ENCODE measurements at regions not wholly inside any gene's neighbourhood (a gene's known extent, or its start where the extent isn't known, plus 50 kb on each side); places are given as distances from the start of the nearest gene placed in this dataset.

DNA sequence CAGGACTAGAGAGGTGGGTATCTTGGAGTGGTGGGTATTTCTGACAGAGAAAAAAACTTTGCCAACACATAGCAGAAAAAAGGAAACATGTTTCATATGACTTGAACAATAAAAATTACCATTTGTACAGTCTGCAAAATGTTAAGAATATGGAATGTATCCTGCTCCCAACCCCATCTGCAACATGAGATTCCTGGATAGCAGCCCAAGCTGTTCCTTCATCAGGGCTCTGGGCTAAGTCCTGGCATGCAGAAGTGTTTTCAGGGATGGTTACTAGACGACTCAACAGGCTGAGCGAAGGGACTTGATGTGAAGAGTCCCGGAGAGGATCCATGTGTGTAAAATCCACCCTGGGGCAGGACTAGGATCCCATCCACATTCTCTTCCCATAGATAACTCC, 121.0 kb upstream of the IRX3 start:
- Histone ChIP-seq H3K9me3 (no peaks in the 10 kb centered on the region), H3K27me3 (replicated peaks; ENCODE audit: insufficient read depth) (no peaks in the 10 kb centered on the region), H3K36me3 (no peaks in the 10 kb centered on the region), H3K4me1 (ENCODE audit: control insufficient read depth in 1 of 2, low read depth in 2 of 2) (no peaks in the 10 kb centered on the region), H3K4me3 (no peak overlapping the region), H3K27ac (no peak overlapping the region)
- TF ChIP-seq, protein P1, sequence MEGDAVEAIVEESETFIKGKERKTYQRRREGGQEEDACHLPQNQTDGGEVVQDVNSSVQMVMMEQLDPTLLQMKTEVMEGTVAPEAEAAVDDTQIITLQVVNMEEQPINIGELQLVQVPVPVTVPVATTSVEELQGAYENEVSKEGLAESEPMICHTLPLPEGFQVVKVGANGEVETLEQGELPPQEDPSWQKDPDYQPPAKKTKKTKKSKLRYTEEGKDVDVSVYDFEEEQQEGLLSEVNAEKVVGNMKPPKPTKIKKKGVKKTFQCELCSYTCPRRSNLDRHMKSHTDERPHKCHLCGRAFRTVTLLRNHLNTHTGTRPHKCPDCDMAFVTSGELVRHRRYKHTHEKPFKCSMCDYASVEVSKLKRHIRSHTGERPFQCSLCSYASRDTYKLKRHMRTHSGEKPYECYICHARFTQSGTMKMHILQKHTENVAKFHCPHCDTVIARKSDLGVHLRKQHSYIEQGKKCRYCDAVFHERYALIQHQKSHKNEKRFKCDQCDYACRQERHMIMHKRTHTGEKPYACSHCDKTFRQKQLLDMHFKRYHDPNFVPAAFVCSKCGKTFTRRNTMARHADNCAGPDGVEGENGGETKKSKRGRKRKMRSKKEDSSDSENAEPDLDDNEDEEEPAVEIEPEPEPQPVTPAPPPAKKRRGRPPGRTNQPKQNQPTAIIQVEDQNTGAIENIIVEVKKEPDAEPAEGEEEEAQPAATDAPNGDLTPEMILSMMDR (IDR thresholded peaks at IDR 0.05) = no peak
- ATAC-seq (ENCODE audit: insufficient number of reproducible peaks, low FRiP score, low read depth) (no peak), DNase-seq (ENCODE audit: low spot score) (no peak)

DNA sequence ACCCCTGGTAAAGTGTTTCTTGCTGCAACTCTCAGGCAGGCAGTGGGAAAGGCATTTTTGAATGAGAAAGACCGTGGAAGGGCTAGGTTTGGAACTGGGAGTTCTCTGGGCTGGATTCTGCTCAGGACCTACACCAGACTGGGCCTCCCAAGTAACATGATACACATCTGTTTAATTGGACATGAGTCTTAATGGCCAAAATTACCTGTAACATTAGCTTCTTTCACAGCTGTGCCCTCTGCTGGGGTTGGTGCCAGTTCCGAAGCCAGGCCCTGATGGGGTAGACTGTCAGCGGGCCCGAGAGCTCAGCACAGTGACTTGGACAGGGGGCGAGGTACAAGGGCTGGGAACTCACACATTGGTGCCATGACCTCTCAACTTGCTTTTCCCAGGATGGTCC, 118.9 kb upstream of the IRX3 start:
- no peaks in the 10 kb centered on the region for H3K9me3 ChIP-seq
- H3K27me3 ChIP-seq (replicated peaks; ENCODE audit: insufficient read depth) = no peaks in the 10 kb centered on the region
- H3K27ac ChIP-seq = no peak overlapping the region
- no peaks in the 10 kb centered on the region for H3K4me1 ChIP-seq (ENCODE audit: control insufficient read depth in 1 of 2, low read depth in 2 of 2)
- H3K4me3 ChIP-seq = no peak overlapping the region
- no peak for ATAC-seq (ENCODE audit: insufficient number of reproducible peaks, low FRiP score, low read depth)
- DNase-seq (ENCODE audit: low spot score) = no peak
- no peaks in the 10 kb centered on the region for H3K36me3 ChIP-seq
- TF ChIP-seq, protein P1 (IDR thresholded peaks at IDR 0.05) = no peak

DNA sequence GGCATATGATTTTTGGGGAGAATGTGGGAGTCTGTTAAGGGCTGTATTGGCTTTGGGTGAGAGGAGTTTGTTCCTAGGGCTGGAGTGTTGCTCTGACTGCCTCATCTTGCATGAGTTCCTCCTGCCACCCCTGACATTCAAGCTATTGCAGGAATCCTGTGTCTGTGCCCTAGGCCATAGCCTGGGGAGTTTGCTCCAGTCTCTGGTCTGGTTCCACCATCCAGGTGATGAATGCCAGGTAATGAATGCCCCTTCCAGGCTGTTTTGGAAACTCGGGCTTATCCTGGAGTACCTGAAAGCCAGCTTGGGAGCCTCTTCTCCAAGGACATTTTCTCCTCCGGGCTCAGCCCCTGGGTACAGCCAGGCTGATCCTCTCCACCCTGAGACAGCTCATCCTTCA, 117.0 kb upstream of the IRX3 start:
- no peak for DNase-seq (ENCODE audit: low spot score)
- Histone ChIP-seq H3K36me3 (no peaks in the 10 kb centered on the region), H3K4me3 (no peak overlapping the region), H3K27ac (no peak overlapping the region), H3K9me3 (no peaks in the 10 kb centered on the region), H3K27me3 (replicated peaks; ENCODE audit: insufficient read depth) (no peaks in the 10 kb centered on the region), H3K4me1 (ENCODE audit: control insufficient read depth in 1 of 2, low read depth in 2 of 2) (no peaks in the 10 kb centered on the region)
- ATAC-seq (ENCODE audit: insufficient number of reproducible peaks, low FRiP score, low read depth) = no peak
- TF ChIP-seq, protein P1 (IDR thresholded peaks at IDR 0.05) = no peak

DNA sequence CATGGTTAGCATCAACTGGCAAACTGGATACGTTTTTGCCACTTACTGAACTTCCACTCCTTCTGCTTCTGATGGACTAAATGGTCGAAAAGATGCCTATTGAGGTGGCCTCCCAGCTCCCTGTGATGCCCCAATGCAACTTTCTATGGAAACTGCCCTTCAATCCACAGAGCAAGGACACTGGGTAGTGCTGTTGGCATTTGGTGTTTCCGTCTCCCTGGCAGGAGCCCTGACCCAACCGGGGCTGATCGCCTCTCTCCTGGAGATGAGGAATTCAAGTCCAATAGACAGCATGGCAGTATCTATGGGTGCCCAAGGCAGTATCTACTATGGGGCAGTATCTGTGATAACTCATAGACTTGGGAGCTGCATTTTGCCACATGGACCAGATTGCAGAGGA, 116.3 kb upstream of the IRX3 start:
- no peaks in the 10 kb centered on the region for H3K9me3 ChIP-seq
- DNase-seq (ENCODE audit: low spot score) (no peak), ATAC-seq (ENCODE audit: insufficient number of reproducible peaks, low FRiP score, low read depth) (no peak)
- H3K4me3 ChIP-seq = no peak overlapping the region
- H3K36me3 ChIP-seq = no peaks in the 10 kb centered on the region
- no peaks in the 10 kb centered on the region for H3K27me3 ChIP-seq (replicated peaks; ENCODE audit: insufficient read depth)
- TF ChIP-seq, protein P1 (IDR thresholded peaks at IDR 0.05) = no peak
- H3K27ac ChIP-seq = no peak overlapping the region
- no peaks in the 10 kb centered on the region for H3K4me1 ChIP-seq (ENCODE audit: control insufficient read depth in 1 of 2, low read depth in 2 of 2)

DNA sequence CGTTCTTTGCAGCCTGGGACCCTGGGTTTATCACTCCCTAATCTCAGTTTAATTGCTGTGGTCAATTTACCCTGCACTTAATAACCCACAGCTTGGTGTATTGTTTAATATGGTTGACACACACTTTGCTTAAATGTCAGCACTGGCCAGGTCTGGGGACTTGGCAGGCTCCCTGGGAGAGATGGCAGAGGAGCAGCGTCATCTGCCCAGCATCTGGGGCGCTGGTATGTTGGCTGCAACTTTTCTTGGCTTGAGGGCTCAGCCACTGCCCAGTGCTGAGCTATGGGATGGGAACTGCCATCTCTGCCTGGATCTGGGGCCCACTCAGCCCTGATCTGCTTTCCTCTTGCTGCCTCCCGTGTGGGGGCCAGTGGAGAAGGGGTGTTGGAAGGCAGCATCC, 115.7 kb upstream of the IRX3 start:
- no peak for DNase-seq (ENCODE audit: low spot score)

More for the DNA sequence above, 115.7 kb upstream of the IRX3 start:
- TF ChIP-seq, protein P1 (IDR thresholded peaks at IDR 0.05) = no peak
- no peak for ATAC-seq (ENCODE audit: insufficient number of reproducible peaks, low FRiP score, low read depth)
- H3K4me3 ChIP-seq = no peak overlapping the region
- no peak overlapping the region for H3K27ac ChIP-seq
- no peaks in the 10 kb centered on the region for H3K27me3 ChIP-seq (replicated peaks; ENCODE audit: insufficient read depth)
- H3K36me3 ChIP-seq = no peaks in the 10 kb centered on the region
- H3K4me1 ChIP-seq (ENCODE audit: control insufficient read depth in 1 of 2, low read depth in 2 of 2) = no peaks in the 10 kb centered on the region
- H3K9me3 ChIP-seq = no peaks in the 10 kb centered on the region

Data from thoracic aorta (tissue), 2 donors.